OCI-LY7 (cell line): ENCODE measurements at regions not wholly inside any gene's neighbourhood (a gene's known extent, or its start where the extent isn't known, plus 50 kb on each side); places are given as distances from the start of the nearest gene placed in this dataset.

Experiments
- BruUV-seq: library from RNA; stranded (reverse); fragments of 400-500 nt; replicated peaks from 2 replicates; lab custom pipeline; 2021; lab: Mats Ljungman, UMichigan
- CTCF ChIA-PET: fragments of 300-600 bp; sonication (Branson Sonifier 250); formaldehyde crosslinking; loops from one replicate; lab custom pipeline; 2022; ENCODE audit warnings: antibody characterized with exemption; ENCODE audit not compliant: unreplicated experiment; lab: Charles Lee
- POLR2A ChIA-PET: fragments of 300-600 bp; sonication (Branson Sonifier 250); formaldehyde crosslinking; loops from one replicate; lab custom pipeline; 2022; ENCODE audit warnings: antibody characterized with exemption; lab: Charles Lee
- DNase-seq: peaks from one replicate; pipeline ENCODE4 v3.0.0-alpha.2; 2015; ENCODE audit warnings: low spot score
- H2AFZ ChIP-seq: fragments of 200-600 bp; sonication (generic), shearing (Covaris generic); 2 replicates; pipeline ENCODE4 v1.6.1; 2014; ENCODE audit warnings: mild to moderate bottlenecking, antibody characterized with exemption, low read length, moderate library complexity
- H3K27ac ChIP-seq: fragments of 200-600 bp; sonication (generic); 2 replicates; pipeline ENCODE4 v1.5.1; 2014; ENCODE audit warnings: mixed run types, low read depth, mild to moderate bottlenecking, moderate library complexity, low read length, inconsistent platforms; ENCODE audit not compliant: poor library complexity, severe bottlenecking
- H3K36me3 ChIP-seq: fragments of 200-600 bp; sonication (generic); 2 replicates; pipeline ENCODE4 v1.6.1; 2014; ENCODE audit warnings: mild to moderate bottlenecking, antibody characterized with exemption, low read length, moderate library complexity, mixed read lengths; ENCODE audit not compliant: insufficient read depth
- H3K4me1 ChIP-seq: fragments of 200-600 bp; sonication (generic); 2 replicates; pipeline ENCODE4 v1.5.1; 2014; ENCODE audit warnings: mild to moderate bottlenecking, low read length; ENCODE audit not compliant: insufficient read depth, poor library complexity, severe bottlenecking
- H3K4me2 ChIP-seq: fragments of 200-600 bp; sonication (generic); 2 replicates; pipeline ENCODE4 v1.6.1; 2014; ENCODE audit warnings: mild to moderate bottlenecking, low read length
- H3K4me3 ChIP-seq: fragments of 200-600 bp; sonication (generic); 2 replicates; pipeline ENCODE4 v1.5.1; 2014; ENCODE audit warnings: mild to moderate bottlenecking, low read depth, low read length; ENCODE audit not compliant: poor library complexity, severe bottlenecking
- H3K79me2 ChIP-seq: fragments of 200-600 bp; sonication (generic); 2 replicates; pipeline ENCODE4 v1.6.1; 2016; ENCODE audit warnings: low read depth, mild to moderate bottlenecking, low read length, moderate library complexity, mixed read lengths; ENCODE audit not compliant: insufficient read depth
- H3K9me2 ChIP-seq: fragments of 200-600 bp; sonication (generic); 2 replicates; pipeline ENCODE4 v1.6.1; 2016; ENCODE audit warnings: mild to moderate bottlenecking, low read length, mixed read lengths; ENCODE audit not compliant: insufficient read depth
- H3K9me3 ChIP-seq: fragments of 200-600 bp; sonication (generic); 2 replicates; pipeline ENCODE4 v1.6.1; 2014; ENCODE audit warnings: mild to moderate bottlenecking, mixed run types, low read length, mixed read lengths
- H4K20me1 ChIP-seq: fragments of 200-600 bp; sonication (generic); 2 replicates; pipeline ENCODE4 v1.6.1; 2014; ENCODE audit warnings: mild to moderate bottlenecking, antibody characterized with exemption, low read length, moderate library complexity, mixed read lengths; ENCODE audit not compliant: insufficient read depth
- CTCF ChIP-seq: fragments of 200-600 bp; sonication (generic); conservative IDR thresholded peaks from 2 replicates; pipeline ENCODE4 v1.5.1; 2014; ENCODE audit warnings: mild to moderate bottlenecking, antibody characterized with exemption, low read length, moderate library complexity, mixed read lengths
- EZH2phosphoT487 ChIP-seq: fragments of 200-600 bp; sonication (generic); IDR thresholded peaks from 2 replicates; pipeline ENCODE4 v1.6.1; 2018; ENCODE audit warnings: low read depth, borderline replicate concordance, mild to moderate bottlenecking, mixed run types, antibody characterized with exemption, low read length, moderate library complexity, mixed read lengths
- intact Hi-C: fragments of 100-400 bp; cut with micrococcal nuclease; formaldehyde crosslinking; loops from one replicate; pipeline ENCODE4 v1.10.0; 2022; ENCODE audit not compliant: unreplicated experiment

- no peaks in the 10 kb centered on the region for H3K79me2 ChIP-seq
- BruUV-seq: no TSS peak
Observed at GRCh38 chr21:32093646-32094462, 185.0 kb downstream of the MIS18A start.

DNA sequence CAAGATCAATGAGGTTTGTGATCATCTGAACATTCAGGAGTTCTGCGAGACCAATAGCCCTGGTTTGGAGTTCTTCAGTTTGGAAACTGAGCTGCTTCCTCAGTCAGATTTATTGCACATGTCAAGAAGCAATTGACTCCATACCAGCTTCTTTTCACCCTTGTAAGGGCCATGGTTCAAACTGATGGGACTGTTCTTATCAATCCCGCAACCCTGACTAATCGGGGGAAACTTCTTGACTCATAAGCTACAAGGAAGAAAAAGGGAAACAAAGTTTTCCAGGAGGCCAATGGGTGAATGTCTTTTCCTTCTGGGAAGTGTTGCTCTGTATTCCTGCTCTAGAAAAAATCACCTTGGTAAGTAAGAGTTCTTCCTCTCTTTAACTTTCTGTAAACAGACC, 187.9 kb downstream of the MIS18A start:
- H3K36me3 ChIP-seq: no peaks in the 10 kb centered on the region
- TF ChIP-seq CTCF (no peak), EZH2phosphoT487 (no peak)
- no peak overlapping the region for H3K4me2 ChIP-seq
- no peaks in the 10 kb centered on the region for H3K4me1 ChIP-seq
- no peaks in the 10 kb centered on the region; the same call in 1 of the 2 replicates for H3K9me2 ChIP-seq
- CTCF ChIA-PET: no interaction called here
- no TSS peak for BruUV-seq
- intact Hi-C loops: loop anchor here (10.0 kb wide), 1 partner anchor 164 kb away; no protein-coding TSS in a partner anchor
- no peaks in the 10 kb centered on the region for H3K9me3 ChIP-seq
- POLR2A ChIA-PET: interaction anchor here (0.6 kb wide), 1 partner anchor 1861 kb away, joined by 5 read pairs; no protein-coding TSS in a partner anchor
- no peaks in the 10 kb centered on the region for H3K79me2 ChIP-seq
- no peak overlapping the region for H3K4me3 ChIP-seq
- H4K20me1 ChIP-seq: no peaks in the 10 kb centered on the region
- H3K27ac ChIP-seq: no peak overlapping the region
- DNase-seq: no peak
- H2AFZ ChIP-seq: no peak overlapping the region

More at GRCh38 chr21:32093646-32094462, 185.0 kb downstream of the MIS18A start:
- Histone ChIP-seq H3K36me3 (no peaks in the 10 kb centered on the region), H3K9me3 (no peaks in the 10 kb centered on the region), H3K9me2 (no peaks in the 10 kb centered on the region; the same call in 1 of the 2 replicates), H3K4me2 (no peak overlapping the region), H3K4me3 (no peak overlapping the region), H2AFZ (no peak overlapping the region), H4K20me1 (no peaks in the 10 kb centered on the region), H3K4me1 (no peaks in the 10 kb centered on the region), H3K27ac (no peak overlapping the region)
- CTCF ChIA-PET: no interaction called here
- no peak for DNase-seq
- POLR2A ChIA-PET: no interaction called here
- intact Hi-C loops: loop anchor here (10.0 kb wide), 1 partner anchor 161 kb away; no protein-coding TSS in a partner anchor
- no peak for TF ChIP-seq CTCF
- no peak for TF ChIP-seq EZH2phosphoT487

GRCh38 chr21:32089766-32090165, 189.1 kb downstream of the MIS18A start:
- no peak overlapping the region for H3K27ac ChIP-seq
- intact Hi-C loops: loop anchor here (10.0 kb wide), 1 partner anchor 165 kb away; no protein-coding TSS in a partner anchor
- H4K20me1 ChIP-seq: no peaks in the 10 kb centered on the region
- no peaks in the 10 kb centered on the region for H3K36me3 ChIP-seq
- H3K4me1 ChIP-seq: no peaks in the 10 kb centered on the region
- POLR2A ChIA-PET: no interaction called here
- CTCF ChIA-PET: no interaction called here
- H3K9me3 ChIP-seq: no peaks in the 10 kb centered on the region
- H2AFZ ChIP-seq: no peak overlapping the region
- no peak for DNase-seq
- no TSS peak for BruUV-seq
- no peak overlapping the region for H3K4me3 ChIP-seq
- no peak overlapping the region for H3K4me2 ChIP-seq
- no peaks in the 10 kb centered on the region for H3K79me2 ChIP-seq
- TF ChIP-seq CTCF (no peak), EZH2phosphoT487 (no peak)
- no peaks in the 10 kb centered on the region; the same call in 1 of the 2 replicates for H3K9me2 ChIP-seq
